ENCODE measurements at regions not wholly inside any gene's neighbourhood (a gene's known extent, or its start where the extent isn't known, plus 50 kb on each side); places are given as distances from the start of the nearest gene placed in this dataset.
A peak's percentile ranks its signal among the peaks of the same experiment; 100 is the strongest.

GRCh38 chr3:106518516-106518915 lies 649.7 kb upstream of the CBLB start:
- Mint-ChIP-seq H3K9me3 (ENCODE audit: unreplicated experiment) (no peaks in the 10 kb centered on the region), H3K27me3 (ENCODE audit: insufficient read depth, unreplicated experiment) (no peaks in the 10 kb centered on the region), H3K4me1 (ENCODE audit: insufficient read depth, unreplicated experiment) (peaks cover 11% of the 10 kb centered on the region), H3K36me3 (ENCODE audit: insufficient read depth, unreplicated experiment) (no peaks in the 10 kb centered on the region), H3K27ac (ENCODE audit: low read depth, unreplicated experiment) (peak overlapping the region; percentile 57), H3K4me3 (ENCODE audit: unreplicated experiment) (no peak overlapping the region)
- CTCF ChIA-PET: interaction anchor here (1.0 to 1.6 kb wide), 3 partner anchors 32 to 86 kb away, joined by 3 to 5 read pairs (median 3); no protein-coding TSS in a partner anchor
- peak; percentile 24 for DNase-seq (ENCODE audit: unreplicated experiment)
- intact Hi-C loops (cut with micrococcal nuclease): no loop called here
- BruUV-seq (replicated peaks): no TSS peak
- POLR2A ChIA-PET: interaction anchor here (0.6 to 2.3 kb wide), 5 partner anchors 9 to 821 kb away, joined by 3 to 8 read pairs (median 3); no protein-coding TSS in a partner anchor
- no peak for TF ChIP-seq CTCF (IDR thresholded peaks at IDR 0.05; ENCODE audit: unreplicated experiment)

DNA sequence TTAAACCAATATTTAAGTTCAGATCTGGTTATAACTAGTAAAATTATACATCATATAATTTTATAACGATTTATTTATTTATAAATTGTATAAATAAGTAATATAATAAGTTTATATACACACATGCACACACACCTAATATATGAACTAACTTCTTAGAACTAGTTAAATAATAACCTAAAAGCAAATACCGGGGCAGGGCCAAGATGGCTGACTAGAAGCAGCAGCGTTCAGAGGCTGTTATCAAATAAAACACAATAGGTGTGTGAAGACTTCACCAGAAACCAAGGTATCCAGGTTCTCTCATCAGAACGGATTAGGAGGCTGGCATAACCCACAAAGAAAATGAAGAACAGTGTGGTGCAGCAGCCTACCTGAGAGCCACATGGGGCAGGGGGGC lies 653.6 kb upstream of the CBLB start:
- H3K9me3 Mint-ChIP-seq (ENCODE audit: unreplicated experiment): peaks cover 8% of the 10 kb centered on the region
- no TSS peak for BruUV-seq (replicated peaks)
- CTCF ChIA-PET: no interaction called here
- POLR2A ChIA-PET: no interaction called here
- H3K27ac Mint-ChIP-seq (ENCODE audit: low read depth, unreplicated experiment): no peak overlapping the region
- H3K36me3 Mint-ChIP-seq (ENCODE audit: insufficient read depth, unreplicated experiment): no peaks in the 10 kb centered on the region
- H3K4me3 Mint-ChIP-seq (ENCODE audit: unreplicated experiment): no peak overlapping the region
- H3K4me1 Mint-ChIP-seq (ENCODE audit: insufficient read depth, unreplicated experiment): peaks cover 11% of the 10 kb centered on the region
- no peak for TF ChIP-seq CTCF (IDR thresholded peaks at IDR 0.05; ENCODE audit: unreplicated experiment)
- H3K27me3 Mint-ChIP-seq (ENCODE audit: insufficient read depth, unreplicated experiment): no peaks in the 10 kb centered on the region
- intact Hi-C loops (cut with micrococcal nuclease): no loop called here
- no peak for DNase-seq (ENCODE audit: unreplicated experiment)

DNA sequence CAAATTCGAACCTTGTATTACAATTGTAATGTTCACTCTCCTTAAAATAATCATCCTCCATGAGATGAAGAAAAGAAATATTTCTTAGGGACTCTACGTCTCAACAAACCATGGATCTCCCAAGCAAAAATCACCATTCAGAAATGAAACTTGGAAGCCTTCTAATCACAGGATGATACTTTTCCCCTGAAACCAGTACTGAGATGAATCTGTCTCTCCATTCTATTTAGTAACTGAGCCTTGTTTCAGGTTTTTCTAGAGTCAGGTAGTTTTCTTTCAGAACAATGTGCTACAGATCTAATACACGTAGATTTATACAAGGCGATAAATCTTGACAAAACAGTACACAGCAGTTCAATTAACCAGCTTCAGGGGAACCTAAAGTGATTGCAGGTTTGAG lies 660.1 kb upstream of the CBLB start:
- ChIA-PET CTCF (no interaction called here), POLR2A (no interaction called here)
- H3K27ac Mint-ChIP-seq (ENCODE audit: low read depth, unreplicated experiment): no peak overlapping the region
- no peaks in the 10 kb centered on the region for H3K36me3 Mint-ChIP-seq (ENCODE audit: insufficient read depth, unreplicated experiment)
- no TSS peak for BruUV-seq (replicated peaks)
- no peak for TF ChIP-seq CTCF (IDR thresholded peaks at IDR 0.05; ENCODE audit: unreplicated experiment)
- no peaks in the 10 kb centered on the region for H3K27me3 Mint-ChIP-seq (ENCODE audit: insufficient read depth, unreplicated experiment)
- no peak overlapping the region for H3K4me3 Mint-ChIP-seq (ENCODE audit: unreplicated experiment)
- DNase-seq (ENCODE audit: unreplicated experiment): no peak
- H3K4me1 Mint-ChIP-seq (ENCODE audit: insufficient read depth, unreplicated experiment): peaks cover 4% of the 10 kb centered on the region
- H3K9me3 Mint-ChIP-seq (ENCODE audit: unreplicated experiment): peaks cover 8% of the 10 kb centered on the region
- intact Hi-C loops (cut with micrococcal nuclease): no loop called here

DNA sequence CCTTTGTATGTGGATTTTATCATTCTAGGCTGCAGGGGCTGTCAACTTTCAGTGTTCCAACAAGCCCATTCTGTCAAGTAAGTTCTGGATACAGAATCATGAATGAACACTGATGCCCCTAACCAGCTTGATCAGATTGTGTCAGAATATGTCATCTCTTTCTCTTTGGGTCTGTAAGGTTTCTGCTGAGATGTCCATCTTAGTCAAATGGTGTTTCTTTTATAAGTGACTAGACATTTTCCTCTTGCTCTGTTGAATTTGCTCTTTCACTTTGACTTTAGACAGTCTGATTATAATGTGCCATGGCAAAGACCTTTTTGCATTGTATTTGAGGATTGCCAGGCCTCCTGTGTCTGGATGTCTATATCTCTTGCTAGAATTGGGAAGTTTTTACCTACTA lies 660.9 kb upstream of the CBLB start:
- no peak for DNase-seq (ENCODE audit: unreplicated experiment)
- no TSS peak for BruUV-seq (replicated peaks)
- H3K4me3 Mint-ChIP-seq (ENCODE audit: unreplicated experiment): no peak overlapping the region
- H3K9me3 Mint-ChIP-seq (ENCODE audit: unreplicated experiment): peaks cover 8% of the 10 kb centered on the region
- H3K27me3 Mint-ChIP-seq (ENCODE audit: insufficient read depth, unreplicated experiment): no peaks in the 10 kb centered on the region
- intact Hi-C loops (cut with micrococcal nuclease): no loop called here
- H3K4me1 Mint-ChIP-seq (ENCODE audit: insufficient read depth, unreplicated experiment): peaks cover 4% of the 10 kb centered on the region
- ChIA-PET POLR2A (no interaction called here), CTCF (no interaction called here)
- TF ChIP-seq CTCF (IDR thresholded peaks at IDR 0.05; ENCODE audit: unreplicated experiment): no peak
- H3K27ac Mint-ChIP-seq (ENCODE audit: low read depth, unreplicated experiment): no peak overlapping the region
- H3K36me3 Mint-ChIP-seq (ENCODE audit: insufficient read depth, unreplicated experiment): no peaks in the 10 kb centered on the region
